Tibial nerve (tissue), 4 donors: ENCODE measurements at regions not wholly inside any gene's neighbourhood (a gene's known extent, or its start where the extent isn't known, plus 50 kb on each side); places are given as distances from the start of the nearest gene placed in this dataset.

ENCODE experiments used
- DNase-seq, 2 donors: peaks; one replicate each; pipeline ENCODE4 v3.0.0-alpha.2; 2019; ENCODE audit warnings: low spot score in 2 of 2
- H3K27ac ChIP-seq, 4 donors: fragments of 200-600 bp; sonication (generic) in 3 of 4; one replicate each; pipeline ENCODE4 v1.5.1; 2017 to 2019; ENCODE audit warnings: mild to moderate bottlenecking in 1 of 4
- H3K27me3 ChIP-seq, 2 donors: fragments of 200-600 bp; sonication (generic) in 1 of 2; one replicate each; pipeline versions ENCODE4 v1.5.1 to v1.6.0; 2017 to 2019
- H3K36me3 ChIP-seq, 3 donors: fragments of 200-600 bp; sonication (generic); one replicate each; pipeline ENCODE4 v1.5.1; 2018 to 2019
- H3K4me1 ChIP-seq, 4 donors: fragments of 200-600 bp; sonication (generic) in 3 of 4; one replicate each; pipeline ENCODE4 v1.5.1; 2017 to 2019
- H3K4me3 ChIP-seq, 4 donors: fragments of 200-600 bp; sonication (generic) in 3 of 4; one replicate each; pipeline ENCODE4 v1.5.1; 2017 to 2019; ENCODE audit warnings: mild to moderate bottlenecking in 1 of 4, moderate library complexity in 1 of 4
- H3K9me3 ChIP-seq, 4 donors: fragments of 200-600 bp; sonication (generic) in 3 of 4; one replicate each; pipeline ENCODE4 v1.5.1; 2017 to 2019
- EP300 ChIP-seq, 2 donors: sonication (generic); formaldehyde crosslinking; IDR thresholded peaks; one replicate each; pipeline ENCODE4 v1.6.1; 2017; ENCODE audit warnings: antibody characterized with exemption in 2 of 2, mild to moderate bottlenecking in 1 of 2
- POLR2A ChIP-seq, 2 donors: fragments of 450-650 bp; IDR thresholded peaks; one replicate each; pipeline ENCODE4 v1.6.1; 2017; ENCODE audit warnings: antibody characterized with exemption in 2 of 2, mild to moderate bottlenecking in 2 of 2, moderate library complexity in 2 of 2
- WGBS, 2 donors: methylation state at CpG; one replicate each; pipeline ENCODE4 v1.1.5; 2018; 5-methylcytosine and 5-hydroxymethylcytosine counted together
- TF ChIP-seq, protein P1 (sequence below), 5 experiments: fragments of 200-600 bp in 3 of 5; fragments of 450-650 bp in 2 of 5; sonication (generic) in 3 of 5; IDR thresholded peaks; one replicate each; pipeline ENCODE4 v1.5.1; 2016 to 2019; ENCODE audit warnings: antibody characterized with exemption in 5 of 5, mild to moderate bottlenecking in 3 of 5, moderate library complexity in 2 of 5

DNA sequence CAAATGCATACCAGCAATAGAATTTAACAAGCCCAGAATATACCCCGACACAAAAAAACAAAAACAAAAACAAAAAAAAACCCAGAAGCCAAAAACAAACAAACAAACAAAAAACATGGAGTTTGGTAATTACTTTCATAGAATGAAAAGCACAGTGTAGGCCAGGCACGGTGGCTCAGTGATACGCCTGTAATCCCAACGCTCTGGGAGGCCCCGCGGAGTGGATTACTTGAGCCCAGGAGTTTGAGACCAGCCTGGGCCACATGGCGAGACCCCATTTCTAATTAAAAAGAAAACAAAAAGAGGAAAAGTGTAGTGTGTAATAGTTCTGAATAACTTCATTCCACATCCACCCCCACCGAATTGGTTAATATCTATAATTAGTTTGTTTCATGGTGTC is 1265.7 kb downstream of the NCAM2 start:
- WGBS, 2 donors: 89 to 95% methylated on average over 8 of the region's 8 CpGs
- no peak overlapping the region for H3K27ac ChIP-seq
- DNase-seq: no peak
- TF ChIP-seq, protein P1, sequence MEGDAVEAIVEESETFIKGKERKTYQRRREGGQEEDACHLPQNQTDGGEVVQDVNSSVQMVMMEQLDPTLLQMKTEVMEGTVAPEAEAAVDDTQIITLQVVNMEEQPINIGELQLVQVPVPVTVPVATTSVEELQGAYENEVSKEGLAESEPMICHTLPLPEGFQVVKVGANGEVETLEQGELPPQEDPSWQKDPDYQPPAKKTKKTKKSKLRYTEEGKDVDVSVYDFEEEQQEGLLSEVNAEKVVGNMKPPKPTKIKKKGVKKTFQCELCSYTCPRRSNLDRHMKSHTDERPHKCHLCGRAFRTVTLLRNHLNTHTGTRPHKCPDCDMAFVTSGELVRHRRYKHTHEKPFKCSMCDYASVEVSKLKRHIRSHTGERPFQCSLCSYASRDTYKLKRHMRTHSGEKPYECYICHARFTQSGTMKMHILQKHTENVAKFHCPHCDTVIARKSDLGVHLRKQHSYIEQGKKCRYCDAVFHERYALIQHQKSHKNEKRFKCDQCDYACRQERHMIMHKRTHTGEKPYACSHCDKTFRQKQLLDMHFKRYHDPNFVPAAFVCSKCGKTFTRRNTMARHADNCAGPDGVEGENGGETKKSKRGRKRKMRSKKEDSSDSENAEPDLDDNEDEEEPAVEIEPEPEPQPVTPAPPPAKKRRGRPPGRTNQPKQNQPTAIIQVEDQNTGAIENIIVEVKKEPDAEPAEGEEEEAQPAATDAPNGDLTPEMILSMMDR (IDR thresholded peaks at IDR 0.05): no peak
- no peak for TF ChIP-seq EP300 (IDR thresholded peaks at IDR 0.05)
- no peak for TF ChIP-seq POLR2A (IDR thresholded peaks at IDR 0.05)
- H3K27me3 ChIP-seq: no peaks in the 10 kb centered on the region
- H3K4me1 ChIP-seq: no peaks in the 10 kb centered on the region
- no peak overlapping the region for H3K4me3 ChIP-seq
- no peaks in the 10 kb centered on the region for H3K9me3 ChIP-seq
- H3K36me3 ChIP-seq: no peaks in the 10 kb centered on the region

DNA sequence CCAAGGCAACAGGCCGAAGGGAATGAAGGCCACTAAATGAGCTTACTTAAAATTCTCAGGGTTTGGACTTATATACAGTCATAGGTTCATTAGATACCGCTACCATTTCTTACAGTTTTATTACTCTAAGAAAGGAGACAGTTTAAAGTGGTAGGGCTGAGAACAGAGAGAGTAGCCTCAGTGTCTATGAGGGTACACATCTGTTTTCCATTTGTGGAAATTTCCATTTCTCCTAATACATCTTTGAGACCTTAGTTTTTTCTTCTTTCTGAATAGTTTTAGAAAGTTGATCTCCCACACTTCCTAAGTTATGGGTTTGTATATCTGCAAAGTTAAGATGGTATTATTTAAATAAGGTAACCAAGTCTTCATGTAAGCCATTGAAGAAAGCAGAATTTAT is 1279.1 kb downstream of the NCAM2 start:
- no peak for DNase-seq
- no peaks in the 10 kb centered on the region for H3K36me3 ChIP-seq
- no peak overlapping the region for H3K4me3 ChIP-seq
- TF ChIP-seq EP300 (IDR thresholded peaks at IDR 0.05) (no peak), POLR2A (IDR thresholded peaks at IDR 0.05) (no peak)
- TF ChIP-seq, protein P1 (IDR thresholded peaks at IDR 0.05): no peak
- H3K4me1 ChIP-seq: no peaks in the 10 kb centered on the region
- WGBS, 2 donors: 61 to 63% methylated on average over 2 of the region's 2 CpGs
- H3K27ac ChIP-seq: no peak overlapping the region
- H3K27me3 ChIP-seq: no peaks in the 10 kb centered on the region
- no peaks in the 10 kb centered on the region for H3K9me3 ChIP-seq

DNA sequence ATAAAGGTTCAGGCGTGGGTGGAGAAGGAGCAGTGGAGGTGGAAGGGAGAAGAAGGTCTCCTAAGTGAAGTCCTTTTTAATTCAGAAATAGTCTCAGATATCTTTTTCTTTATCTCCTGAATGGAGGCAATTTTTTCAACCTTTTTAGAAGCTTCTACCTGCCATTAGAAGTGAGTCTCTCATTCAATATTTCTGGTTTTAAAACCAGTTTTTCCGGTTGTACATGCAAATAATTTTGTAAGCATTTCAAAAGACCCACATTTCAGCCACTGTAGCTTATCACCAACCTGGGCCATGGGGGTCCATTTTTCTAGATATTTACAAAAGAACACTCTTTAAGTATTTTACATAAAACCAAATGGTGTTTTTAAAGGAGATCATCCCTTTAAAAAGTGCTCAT is 1280.2 kb downstream of the NCAM2 start:
- H3K9me3 ChIP-seq: no peaks in the 10 kb centered on the region
- H3K4me1 ChIP-seq: no peaks in the 10 kb centered on the region
- H3K4me3 ChIP-seq: no peak overlapping the region
- DNase-seq: no peak
- H3K27ac ChIP-seq: no peak overlapping the region
- WGBS, 2 donors: 88 to 93% methylated on average over 2 of the region's 2 CpGs
- H3K27me3 ChIP-seq: no peaks in the 10 kb centered on the region
- TF ChIP-seq POLR2A (IDR thresholded peaks at IDR 0.05) (no peak), EP300 (IDR thresholded peaks at IDR 0.05) (no peak)
- TF ChIP-seq, protein P1 (IDR thresholded peaks at IDR 0.05): no peak
- H3K36me3 ChIP-seq: no peaks in the 10 kb centered on the region

DNA sequence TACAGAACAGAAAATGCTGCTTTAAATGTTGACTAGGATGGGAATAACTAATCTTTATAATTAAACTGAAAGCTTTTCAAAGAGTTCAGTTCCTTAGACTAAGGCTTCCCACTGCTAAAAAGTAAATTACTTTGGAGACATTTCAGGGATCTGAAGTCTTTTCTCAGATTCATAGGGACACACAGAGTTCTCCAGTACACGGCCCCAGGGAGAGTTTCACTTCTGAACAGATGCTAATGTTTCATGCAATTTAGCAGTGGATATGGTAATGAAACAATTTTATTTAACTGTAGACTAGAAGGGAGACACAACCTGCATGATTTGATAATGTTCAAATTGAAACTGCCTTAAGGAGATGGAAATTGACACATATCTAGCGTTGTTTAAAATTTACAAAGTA is 1282.6 kb downstream of the NCAM2 start:
- DNase-seq: no peak
- Histone ChIP-seq H3K36me3 (no peaks in the 10 kb centered on the region), H3K4me3 (no peak overlapping the region), H3K27me3 (no peaks in the 10 kb centered on the region), H3K27ac (no peak overlapping the region), H3K4me1 (no peaks in the 10 kb centered on the region), H3K9me3 (no peaks in the 10 kb centered on the region)
- WGBS, 2 donors: 64 to 72% methylated on average over 2 of the region's 2 CpGs
- TF ChIP-seq, protein P1 (IDR thresholded peaks at IDR 0.05): no peak
- TF ChIP-seq POLR2A (IDR thresholded peaks at IDR 0.05): no peak
- TF ChIP-seq EP300 (IDR thresholded peaks at IDR 0.05): no peak

DNA sequence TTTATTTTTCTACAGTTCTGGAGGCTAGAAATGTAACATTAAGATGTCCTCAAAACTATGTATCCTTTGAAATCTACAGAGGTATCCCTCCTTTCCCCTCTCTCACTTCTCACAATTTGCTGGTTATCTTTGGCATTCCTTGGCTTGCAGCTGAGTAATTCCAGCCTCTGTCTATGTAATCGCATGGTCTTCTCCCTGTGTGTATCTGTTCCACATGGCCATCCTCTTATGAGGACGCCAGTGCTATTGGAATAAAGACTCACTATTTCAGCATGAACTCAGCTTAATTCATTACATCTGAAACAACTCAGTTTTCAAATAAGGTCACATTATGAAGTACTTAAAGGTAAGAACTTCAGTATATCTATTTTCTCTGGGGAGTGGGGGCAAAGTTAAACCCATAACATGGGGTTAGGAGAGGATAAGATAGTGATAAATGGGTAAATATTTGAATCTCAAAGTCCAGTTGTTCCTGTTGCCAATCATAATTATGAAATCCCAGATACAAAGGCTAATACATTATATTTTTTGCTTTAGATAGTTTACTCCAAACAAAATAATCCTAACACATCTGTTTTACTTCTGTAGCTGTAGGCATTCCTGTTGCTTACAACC is 1290.8 kb downstream of the NCAM2 start:
- no peak overlapping the region for H3K27ac ChIP-seq
- WGBS, 2 donors: 57 to 68% methylated on average over 2 of the region's 2 CpGs
- no peak for TF ChIP-seq POLR2A (IDR thresholded peaks at IDR 0.05)
- TF ChIP-seq, protein P1 (IDR thresholded peaks at IDR 0.05): no peak
- DNase-seq: no peak
- H3K4me1 ChIP-seq: no peaks in the 10 kb centered on the region
- peaks cover 0 to 11% (median 0%) of the 10 kb centered on the region in 4 donors for H3K9me3 ChIP-seq
- no peak overlapping the region for H3K4me3 ChIP-seq
- H3K27me3 ChIP-seq: no peaks in the 10 kb centered on the region
- H3K36me3 ChIP-seq: no peaks in the 10 kb centered on the region
